HEK293T (cell line): ENCODE measurements at regions not wholly inside any gene's neighbourhood (a gene's known extent, or its start where the extent isn't known, plus 50 kb on each side); places are given as distances from the start of the nearest gene placed in this dataset.

Experiments used
- ARNT ChIP-seq: fragments of 450-650 bp; IDR thresholded peaks from 2 replicates; pipeline ENCODE4 v1.6.1; 2017; ENCODE audit warnings: mild to moderate bottlenecking
- BHLHE40 ChIP-seq: fragments of 450-650 bp; IDR thresholded peaks from 2 replicates; pipeline ENCODE4 v1.6.1; 2016; ENCODE audit warnings: mild to moderate bottlenecking, moderate library complexity, borderline replicate concordance
- CTBP1 ChIP-seq: fragments of 450-650 bp; IDR thresholded peaks from 2 replicates; pipeline ENCODE4 v1.6.1; 2016; ENCODE audit warnings: borderline replicate concordance
- FOXM1 ChIP-seq: fragments of 450-650 bp; IDR thresholded peaks from 2 replicates; pipeline ENCODE4 v1.6.1; 2017; ENCODE audit warnings: mild to moderate bottlenecking, borderline replicate concordance
- HDGF ChIP-seq: fragments of 450-650 bp; IDR thresholded peaks from 2 replicates; pipeline ENCODE4 v1.6.1; 2017; ENCODE audit warnings: antibody characterized with exemption, borderline replicate concordance
- NFRKB ChIP-seq: fragments of 450-650 bp; IDR thresholded peaks from 2 replicates; pipeline ENCODE4 v1.6.1; 2016; ENCODE audit warnings: mild to moderate bottlenecking, moderate library complexity
- SP1 ChIP-seq: fragments of 450-650 bp; IDR thresholded peaks from 2 replicates; pipeline ENCODE4 v1.6.1; 2017
- SUZ12 ChIP-seq: fragments of 450-650 bp; IDR thresholded peaks from 2 replicates; pipeline ENCODE4 v1.6.1; 2016; ENCODE audit warnings: mild to moderate bottlenecking

GRCh38 chr1:239590556-239590955 lies 204.2 kb downstream of the CHRM3 start:
- TF ChIP-seq SUZ12 = no peak
- no peak for TF ChIP-seq HDGF
- no peak for TF ChIP-seq FOXM1
- TF ChIP-seq BHLHE40 = no peak
- TF ChIP-seq NFRKB = no peak
- TF ChIP-seq SP1 = no peak
- no peak for TF ChIP-seq CTBP1
- no peak for TF ChIP-seq ARNT
